ENCODE measurements at regions not wholly inside any gene's neighbourhood (a gene's known extent, or its start where the extent isn't known, plus 50 kb on each side); places are given as distances from the start of the nearest gene placed in this dataset.

DNA sequence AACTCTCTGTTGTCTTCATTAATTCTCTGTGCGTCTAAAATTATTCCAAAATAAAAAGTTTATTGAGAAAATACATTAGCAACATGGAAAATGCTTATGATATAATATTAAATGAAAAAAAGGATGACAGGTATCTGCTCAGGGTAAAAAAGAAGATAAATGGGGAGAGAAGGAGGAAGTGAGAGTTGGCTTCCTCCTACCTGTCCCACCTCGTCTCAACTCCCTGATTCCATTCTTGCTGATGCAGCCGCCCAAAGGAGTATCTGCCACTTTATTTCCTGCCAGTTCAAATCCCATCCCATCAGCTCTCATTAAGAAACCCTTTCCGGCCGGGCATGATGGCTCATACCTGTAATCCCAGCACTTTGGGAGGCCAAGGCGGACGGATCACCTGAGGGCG lies 72.5 kb upstream of the ALOX12 start:
- no peak for TF ChIP-seq POLR2A (IDR thresholded peaks at IDR 0.05)
- TF ChIP-seq, protein P1, sequence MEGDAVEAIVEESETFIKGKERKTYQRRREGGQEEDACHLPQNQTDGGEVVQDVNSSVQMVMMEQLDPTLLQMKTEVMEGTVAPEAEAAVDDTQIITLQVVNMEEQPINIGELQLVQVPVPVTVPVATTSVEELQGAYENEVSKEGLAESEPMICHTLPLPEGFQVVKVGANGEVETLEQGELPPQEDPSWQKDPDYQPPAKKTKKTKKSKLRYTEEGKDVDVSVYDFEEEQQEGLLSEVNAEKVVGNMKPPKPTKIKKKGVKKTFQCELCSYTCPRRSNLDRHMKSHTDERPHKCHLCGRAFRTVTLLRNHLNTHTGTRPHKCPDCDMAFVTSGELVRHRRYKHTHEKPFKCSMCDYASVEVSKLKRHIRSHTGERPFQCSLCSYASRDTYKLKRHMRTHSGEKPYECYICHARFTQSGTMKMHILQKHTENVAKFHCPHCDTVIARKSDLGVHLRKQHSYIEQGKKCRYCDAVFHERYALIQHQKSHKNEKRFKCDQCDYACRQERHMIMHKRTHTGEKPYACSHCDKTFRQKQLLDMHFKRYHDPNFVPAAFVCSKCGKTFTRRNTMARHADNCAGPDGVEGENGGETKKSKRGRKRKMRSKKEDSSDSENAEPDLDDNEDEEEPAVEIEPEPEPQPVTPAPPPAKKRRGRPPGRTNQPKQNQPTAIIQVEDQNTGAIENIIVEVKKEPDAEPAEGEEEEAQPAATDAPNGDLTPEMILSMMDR (IDR thresholded peaks at IDR 0.05), result no peak
- Histone ChIP-seq H3K9me3 (replicated peaks in 1 of 3) (no peaks in the 10 kb centered on the region), H3K27me3 (no peaks in the 10 kb centered on the region), H3K4me1 (replicated peaks in 1 of 2) (no peaks in the 10 kb centered on the region), H3K36me3 (replicated peaks in 1 of 2) (no peaks in the 10 kb centered on the region), H3K4me3 (no peak overlapping the region), H3K27ac (no peak overlapping the region)
- intact Hi-C loops (cut with DNase I), result no loop called here
- WGBS, 4 donors, result 74 to 90% (median 82%) methylated on average over 8 of the region's 8 CpGs
- DNase-seq, result no peak

DNA sequence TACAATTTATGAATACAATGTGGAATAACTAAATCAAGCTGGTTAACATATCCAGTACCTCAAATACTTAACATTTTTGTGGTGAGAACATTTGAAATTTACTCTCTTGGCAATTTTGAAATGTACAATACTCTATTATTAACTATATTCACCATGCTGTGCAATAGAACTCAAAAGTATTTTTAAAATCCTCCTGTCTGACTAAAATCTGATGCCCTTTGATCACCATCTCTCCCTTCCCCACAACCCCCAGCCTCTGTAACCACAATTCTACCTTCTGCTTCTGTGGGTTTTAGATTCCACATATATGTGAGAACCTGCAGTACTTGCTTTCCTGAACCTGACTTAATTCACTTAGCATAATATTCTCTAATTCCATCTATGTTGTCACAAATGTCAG lies 71.6 kb upstream of the ALOX12 start:
- DNase-seq, result no peak
- H3K4me3 ChIP-seq, result no peak overlapping the region
- no peaks in the 10 kb centered on the region for H3K9me3 ChIP-seq (replicated peaks in 1 of 3)
- H3K27ac ChIP-seq, result no peak overlapping the region
- TF ChIP-seq POLR2A (IDR thresholded peaks at IDR 0.05), result no peak
- TF ChIP-seq, protein P1 (IDR thresholded peaks at IDR 0.05), result no peak
- no peaks in the 10 kb centered on the region for H3K4me1 ChIP-seq (replicated peaks in 1 of 2)
- H3K36me3 ChIP-seq (replicated peaks in 1 of 2), result no peaks in the 10 kb centered on the region
- no peaks in the 10 kb centered on the region for H3K27me3 ChIP-seq
- intact Hi-C loops (cut with DNase I), result no loop called here

DNA sequence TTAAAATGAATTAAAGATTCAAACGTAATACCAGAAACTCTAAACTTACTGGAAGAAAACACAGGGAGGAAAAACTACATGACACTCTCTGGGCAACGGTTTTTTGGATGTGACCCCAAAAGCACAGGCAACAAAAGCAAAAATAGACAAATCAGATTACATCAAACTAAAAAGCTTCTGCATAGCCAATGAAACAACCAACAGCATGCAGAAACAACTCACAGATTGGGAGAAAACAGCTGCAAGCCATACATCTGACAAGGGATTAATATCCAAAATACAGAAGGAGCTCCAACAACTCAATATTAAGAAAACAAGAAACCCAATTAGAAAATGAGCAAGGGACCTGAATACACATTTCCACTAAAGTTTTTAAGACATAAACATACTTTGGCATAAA lies 69.2 kb upstream of the ALOX12 start:
- TF ChIP-seq, protein P1 (IDR thresholded peaks at IDR 0.05), result no peak
- no peak for TF ChIP-seq POLR2A (IDR thresholded peaks at IDR 0.05)
- H3K27ac ChIP-seq, result no peak overlapping the region
- intact Hi-C loops (cut with DNase I), result no loop called here
- no peaks in the 10 kb centered on the region for H3K27me3 ChIP-seq
- 63 to 76% (median 67%) methylated on average over 2 of the region's 2 CpGs for WGBS, 4 donors
- no peaks in the 10 kb centered on the region for H3K36me3 ChIP-seq (replicated peaks in 1 of 2)
- no peak for DNase-seq
- no peaks in the 10 kb centered on the region for H3K9me3 ChIP-seq (replicated peaks in 1 of 3)
- H3K4me1 ChIP-seq (replicated peaks in 1 of 2), result no peaks in the 10 kb centered on the region
- H3K4me3 ChIP-seq, result no peak overlapping the region

DNA sequence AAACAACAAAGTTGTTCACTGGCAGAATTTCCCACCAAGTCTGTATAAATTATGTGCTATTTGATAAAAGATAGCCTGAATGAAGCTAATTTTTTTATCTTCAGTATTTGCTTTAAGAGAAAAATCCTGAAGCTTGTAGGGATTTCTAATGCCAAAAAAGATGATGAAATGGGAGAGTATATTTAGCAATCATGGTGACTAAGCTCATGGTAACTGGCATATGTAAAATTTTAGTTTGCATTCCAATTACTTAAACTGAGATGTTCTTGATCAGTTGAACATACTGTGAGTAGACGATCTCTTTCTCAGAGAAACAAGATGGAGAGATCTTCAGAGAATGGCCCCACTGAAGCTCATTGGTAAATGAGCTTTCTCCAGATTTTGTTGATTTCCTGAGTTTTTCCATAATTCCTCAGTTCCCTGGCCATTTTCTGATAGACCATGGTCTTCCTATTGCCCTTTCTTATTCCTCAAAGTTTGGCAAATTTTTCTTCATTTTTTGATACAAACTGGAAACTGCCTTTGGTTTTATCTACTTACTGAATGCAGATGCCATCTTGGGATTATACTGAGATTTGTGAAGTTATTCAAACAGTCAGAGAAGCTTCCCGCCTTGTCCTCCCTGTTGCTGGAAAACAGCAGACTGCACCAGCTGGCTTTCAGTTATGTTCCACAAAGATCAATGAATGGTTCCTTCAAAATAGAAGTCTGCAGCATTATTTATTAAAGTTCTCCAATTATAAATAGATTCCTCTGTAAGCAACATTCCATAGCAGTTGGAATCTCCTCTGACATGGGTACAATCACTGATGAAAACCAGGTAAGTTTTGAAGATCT lies 68.3 kb upstream of the ALOX12 start:
- Histone ChIP-seq H3K9me3 (replicated peaks in 1 of 3) (no peaks in the 10 kb centered on the region), H3K4me3 (no peak overlapping the region), H3K4me1 (replicated peaks in 1 of 2) (no peaks in the 10 kb centered on the region), H3K36me3 (replicated peaks in 1 of 2) (no peaks in the 10 kb centered on the region), H3K27me3 (no peaks in the 10 kb centered on the region), H3K27ac (no peak overlapping the region)
- TF ChIP-seq, protein P1 (IDR thresholded peaks at IDR 0.05), result no peak
- TF ChIP-seq POLR2A (IDR thresholded peaks at IDR 0.05), result no peak
- DNase-seq, result no peak
- intact Hi-C loops (cut with DNase I), result no loop called here
- WGBS, 4 donors, result 86 to 93% (median 90%) methylated on average over 2 of the region's 2 CpGs

Measured in adrenal gland (tissue), 9 donors.